Thoracic aorta (tissue), 2 donors: ENCODE measurements at regions not wholly inside any gene's neighbourhood (a gene's known extent, or its start where the extent isn't known, plus 50 kb on each side); places are given as distances from the start of the nearest gene placed in this dataset.

Experiments
- ATAC-seq: fragments of 150-250 bp; one replicate; pipeline ENCODE4 v1.8.0; 2017; ENCODE audit warnings: low read depth; ENCODE audit not compliant: insufficient number of reproducible peaks, low FRiP score
- DNase-seq: peaks from one replicate; pipeline ENCODE4 v3.0.0-alpha.2; 2020; ENCODE audit warnings: low spot score
- H3K27ac ChIP-seq, 2 donors: fragments of 200-600 bp; sonication (generic); 1 replicate in 1 of 2; 2 replicates in 1 of 2; pipeline ENCODE4 v1.5.1; 2016; ENCODE audit warnings: mild to moderate bottlenecking in 2 of 2, moderate library complexity in 2 of 2
- H3K27me3 ChIP-seq: fragments of 200-600 bp; sonication (generic); replicated peaks from 2 replicates; pipeline ENCODE4 v1.6.0; 2016; ENCODE audit warnings: mild to moderate bottlenecking; ENCODE audit not compliant: insufficient read depth
- H3K36me3 ChIP-seq: fragments of 200-600 bp; sonication (generic); one replicate; pipeline ENCODE4 v1.5.1; 2016
- H3K4me1 ChIP-seq, 2 donors: fragments of 200-600 bp; sonication (generic); 1 replicate in 1 of 2; 2 replicates in 1 of 2; pipeline versions ENCODE4 v1.5.1 to v1.6.0; 2016; ENCODE audit warnings: low read depth in 2 of 2, mild to moderate bottlenecking in 1 of 2; ENCODE audit not compliant: control insufficient read depth in 1 of 2
- H3K4me3 ChIP-seq: fragments of 200-600 bp; sonication (generic); 2 replicates; pipeline ENCODE4 v1.5.1; 2016; ENCODE audit warnings: mild to moderate bottlenecking
- H3K9me3 ChIP-seq: fragments of 200-600 bp; sonication (generic); 2 replicates; pipeline ENCODE4 v1.5.1; 2016
- CTCF ChIP-seq: fragments of 200-600 bp; sonication (generic); IDR thresholded peaks from one replicate; pipeline ENCODE4 v1.5.1; 2019; ENCODE audit warnings: antibody characterized with exemption

- H3K27me3 ChIP-seq, result no peaks in the 10 kb centered on the region
- H3K4me3 ChIP-seq, result no peak overlapping the region
- H3K36me3 ChIP-seq, result no peaks in the 10 kb centered on the region
- DNase-seq, result no peak
- H3K27ac ChIP-seq, result no peak overlapping the region
- H3K4me1 ChIP-seq, result peaks cover 15 to 34% of the 10 kb centered on the region in 2 donors
- H3K9me3 ChIP-seq, result no peaks in the 10 kb centered on the region
- ATAC-seq, result no peak
- TF ChIP-seq CTCF, result no peak
These were observed 137.4 kb downstream of the AEBP2 start for GRCh38 chr12:19576506-19577280.

GRCh38 chr12:19577281-19577530 is 137.9 kb downstream of the AEBP2 start:
- Histone ChIP-seq H3K9me3 (no peaks in the 10 kb centered on the region), H3K27me3 (no peaks in the 10 kb centered on the region), H3K27ac (no peak overlapping the region), H3K4me3 (no peak overlapping the region), H3K4me1 (peaks cover 15 to 31% of the 10 kb centered on the region in 2 donors), H3K36me3 (no peaks in the 10 kb centered on the region)
- DNase-seq, result no peak
- no peak for TF ChIP-seq CTCF
- ATAC-seq, result no peak

DNA sequence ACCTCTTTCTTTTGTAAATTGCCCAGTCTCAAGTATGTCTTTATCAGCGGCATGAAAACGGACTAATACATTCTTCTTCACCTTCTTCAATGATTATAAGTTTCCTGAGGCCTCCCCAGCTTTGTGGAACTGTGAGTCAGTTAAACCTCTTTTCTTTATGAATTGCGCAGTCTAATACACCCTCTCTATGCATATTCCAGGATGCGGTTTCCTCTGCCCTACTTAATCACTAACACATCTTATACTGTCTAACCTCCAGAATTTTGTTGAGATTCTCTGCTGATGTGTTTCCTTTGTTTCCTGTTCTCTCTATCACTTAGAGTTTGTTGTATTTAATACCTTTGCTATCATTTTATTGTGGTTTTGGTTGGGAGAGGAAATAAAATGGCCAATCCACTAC is 145.4 kb downstream of the AEBP2 start:
- ATAC-seq (no peak), DNase-seq (no peak)
- Histone ChIP-seq H3K4me1 (no peaks in the 10 kb centered on the region), H3K9me3 (peaks cover 9% of the 10 kb centered on the region), H3K27ac (no peak overlapping the region), H3K27me3 (no peaks in the 10 kb centered on the region), H3K4me3 (no peak overlapping the region), H3K36me3 (no peaks in the 10 kb centered on the region)
- no peak for TF ChIP-seq CTCF

DNA sequence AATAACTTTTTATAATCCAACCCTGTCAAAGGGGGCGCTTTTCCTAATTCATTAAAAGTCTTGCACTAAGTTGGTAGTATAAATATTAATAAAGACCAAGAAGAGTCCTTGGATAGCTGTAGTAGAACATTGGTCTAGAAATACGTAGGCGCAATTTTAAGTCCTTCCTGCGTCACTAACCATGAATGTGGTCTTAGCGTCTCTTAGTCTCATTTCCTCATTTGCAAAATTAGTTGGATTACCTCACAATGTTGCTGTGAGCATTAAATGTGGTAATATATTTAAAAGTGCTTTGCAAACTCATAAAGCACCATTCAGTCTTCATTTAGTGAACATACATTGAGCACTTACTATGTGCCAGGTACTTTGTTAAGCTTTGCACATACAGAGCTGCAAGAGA is 149.7 kb downstream of the AEBP2 start:
- H3K9me3 ChIP-seq, result no peaks in the 10 kb centered on the region
- no peak for TF ChIP-seq CTCF
- H3K27me3 ChIP-seq, result no peaks in the 10 kb centered on the region
- ATAC-seq (no peak), DNase-seq (no peak)
- H3K27ac ChIP-seq, result no peak overlapping the region
- H3K4me3 ChIP-seq, result no peak overlapping the region
- H3K36me3 ChIP-seq, result no peaks in the 10 kb centered on the region
- no peaks in the 10 kb centered on the region for H3K4me1 ChIP-seq

- Histone ChIP-seq H3K27ac (no peak overlapping the region), H3K9me3 (no peaks in the 10 kb centered on the region), H3K4me1 (no peaks in the 10 kb centered on the region), H3K36me3 (no peaks in the 10 kb centered on the region), H3K4me3 (no peak overlapping the region), H3K27me3 (no peaks in the 10 kb centered on the region)
- ATAC-seq (no peak), DNase-seq (no peak)
- no peak for TF ChIP-seq CTCF
These were observed 152.7 kb downstream of the AEBP2 start for GRCh38 chr12:19591951-19592350.
